ENCODE measurements at regions not wholly inside any gene's neighbourhood (a gene's known extent, or its start where the extent isn't known, plus 50 kb on each side); places are given as distances from the start of the nearest gene placed in this dataset.

DNA sequence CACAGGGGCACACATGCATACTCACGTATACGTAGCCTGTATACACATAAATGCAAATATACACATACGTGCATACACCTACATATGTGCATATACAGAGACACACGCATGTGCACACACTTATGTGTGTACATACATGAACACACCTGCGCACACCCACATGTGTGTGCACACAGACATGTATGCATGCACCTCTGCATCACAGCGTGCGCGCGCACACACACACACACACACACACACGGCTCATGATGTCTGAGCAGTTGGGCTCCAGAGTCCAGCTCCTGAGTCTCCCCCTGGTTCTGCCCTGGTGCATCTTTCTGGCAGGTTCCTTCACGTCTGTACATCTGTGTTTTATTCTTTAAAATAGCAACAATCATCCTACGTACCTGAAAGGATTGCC lies 600.5 kb downstream of the NPHP4 start:
- TF ChIP-seq, protein P1, sequence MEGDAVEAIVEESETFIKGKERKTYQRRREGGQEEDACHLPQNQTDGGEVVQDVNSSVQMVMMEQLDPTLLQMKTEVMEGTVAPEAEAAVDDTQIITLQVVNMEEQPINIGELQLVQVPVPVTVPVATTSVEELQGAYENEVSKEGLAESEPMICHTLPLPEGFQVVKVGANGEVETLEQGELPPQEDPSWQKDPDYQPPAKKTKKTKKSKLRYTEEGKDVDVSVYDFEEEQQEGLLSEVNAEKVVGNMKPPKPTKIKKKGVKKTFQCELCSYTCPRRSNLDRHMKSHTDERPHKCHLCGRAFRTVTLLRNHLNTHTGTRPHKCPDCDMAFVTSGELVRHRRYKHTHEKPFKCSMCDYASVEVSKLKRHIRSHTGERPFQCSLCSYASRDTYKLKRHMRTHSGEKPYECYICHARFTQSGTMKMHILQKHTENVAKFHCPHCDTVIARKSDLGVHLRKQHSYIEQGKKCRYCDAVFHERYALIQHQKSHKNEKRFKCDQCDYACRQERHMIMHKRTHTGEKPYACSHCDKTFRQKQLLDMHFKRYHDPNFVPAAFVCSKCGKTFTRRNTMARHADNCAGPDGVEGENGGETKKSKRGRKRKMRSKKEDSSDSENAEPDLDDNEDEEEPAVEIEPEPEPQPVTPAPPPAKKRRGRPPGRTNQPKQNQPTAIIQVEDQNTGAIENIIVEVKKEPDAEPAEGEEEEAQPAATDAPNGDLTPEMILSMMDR (conservative IDR thresholded peaks at IDR 0.05 in 1 of 2, IDR thresholded peaks at IDR 0.05 in 1 of 2; ENCODE audit: low read depth in 1 of 2, low read length in 2 of 2), result no peak
- TF ChIP-seq EZH2 (IDR thresholded peaks at IDR 0.05; ENCODE audit: low read length, missing control alignments), result no peak

Measured in fibroblast of lung (primary cell).